ENCODE measurements at regions not wholly inside any gene's neighbourhood (a gene's known extent, or its start where the extent isn't known, plus 50 kb on each side); places are given as distances from the start of the nearest gene placed in this dataset.

DNA sequence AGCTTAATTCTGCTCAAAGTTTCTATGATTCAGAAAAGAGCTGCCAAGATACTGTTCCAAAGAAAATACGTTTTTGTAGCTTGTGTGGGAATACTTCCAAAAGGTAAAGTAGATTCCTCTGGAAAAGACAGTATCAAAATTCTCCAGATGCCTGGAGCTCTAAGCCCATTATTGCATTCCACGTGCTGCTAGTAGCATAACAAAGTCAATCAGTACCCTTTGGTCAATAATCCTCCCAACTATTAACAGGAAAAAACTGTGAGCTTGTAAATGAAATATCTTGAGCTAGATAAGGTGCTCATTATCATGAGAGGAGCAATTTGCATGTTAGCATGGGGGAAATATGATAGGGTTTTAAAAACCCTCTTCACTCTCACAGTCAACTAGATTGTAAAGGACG lies 229.5 kb upstream of the TYRP1 start:
- H3K27ac Mint-ChIP-seq (ENCODE audit: unreplicated experiment) = no peak overlapping the region
- no peaks in the 10 kb centered on the region for H3K36me3 Mint-ChIP-seq (ENCODE audit: unreplicated experiment)
- peaks cover 7% of the 10 kb centered on the region for H3K27me3 Mint-ChIP-seq (ENCODE audit: unreplicated experiment)
- no peak for DNase-seq (ENCODE audit: extremely low spot score, unreplicated experiment)
- H3K4me1 Mint-ChIP-seq (ENCODE audit: unreplicated experiment) = no peaks in the 10 kb centered on the region
- TF ChIP-seq, protein P1, sequence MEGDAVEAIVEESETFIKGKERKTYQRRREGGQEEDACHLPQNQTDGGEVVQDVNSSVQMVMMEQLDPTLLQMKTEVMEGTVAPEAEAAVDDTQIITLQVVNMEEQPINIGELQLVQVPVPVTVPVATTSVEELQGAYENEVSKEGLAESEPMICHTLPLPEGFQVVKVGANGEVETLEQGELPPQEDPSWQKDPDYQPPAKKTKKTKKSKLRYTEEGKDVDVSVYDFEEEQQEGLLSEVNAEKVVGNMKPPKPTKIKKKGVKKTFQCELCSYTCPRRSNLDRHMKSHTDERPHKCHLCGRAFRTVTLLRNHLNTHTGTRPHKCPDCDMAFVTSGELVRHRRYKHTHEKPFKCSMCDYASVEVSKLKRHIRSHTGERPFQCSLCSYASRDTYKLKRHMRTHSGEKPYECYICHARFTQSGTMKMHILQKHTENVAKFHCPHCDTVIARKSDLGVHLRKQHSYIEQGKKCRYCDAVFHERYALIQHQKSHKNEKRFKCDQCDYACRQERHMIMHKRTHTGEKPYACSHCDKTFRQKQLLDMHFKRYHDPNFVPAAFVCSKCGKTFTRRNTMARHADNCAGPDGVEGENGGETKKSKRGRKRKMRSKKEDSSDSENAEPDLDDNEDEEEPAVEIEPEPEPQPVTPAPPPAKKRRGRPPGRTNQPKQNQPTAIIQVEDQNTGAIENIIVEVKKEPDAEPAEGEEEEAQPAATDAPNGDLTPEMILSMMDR (IDR thresholded peaks at IDR 0.05) = no peak
- no peaks in the 10 kb centered on the region for H3K9me3 Mint-ChIP-seq (ENCODE audit: unreplicated experiment)
- H3K4me3 Mint-ChIP-seq (ENCODE audit: unreplicated experiment) = no peak overlapping the region

- DNase-seq (ENCODE audit: extremely low spot score, unreplicated experiment) = no peak
- no peak overlapping the region for H3K4me3 Mint-ChIP-seq (ENCODE audit: unreplicated experiment)
- TF ChIP-seq, protein P1 (IDR thresholded peaks at IDR 0.05) = no peak
- no peaks in the 10 kb centered on the region for H3K4me1 Mint-ChIP-seq (ENCODE audit: unreplicated experiment)
- no peaks in the 10 kb centered on the region for H3K36me3 Mint-ChIP-seq (ENCODE audit: unreplicated experiment)
- no peak overlapping the region for H3K27ac Mint-ChIP-seq (ENCODE audit: unreplicated experiment)
- no peaks in the 10 kb centered on the region for H3K9me3 Mint-ChIP-seq (ENCODE audit: unreplicated experiment)
- H3K27me3 Mint-ChIP-seq (ENCODE audit: unreplicated experiment) = peaks cover 7% of the 10 kb centered on the region
These were observed 228.8 kb upstream of the TYRP1 start for GRCh38 chr9:12464400-12464799.

DNA sequence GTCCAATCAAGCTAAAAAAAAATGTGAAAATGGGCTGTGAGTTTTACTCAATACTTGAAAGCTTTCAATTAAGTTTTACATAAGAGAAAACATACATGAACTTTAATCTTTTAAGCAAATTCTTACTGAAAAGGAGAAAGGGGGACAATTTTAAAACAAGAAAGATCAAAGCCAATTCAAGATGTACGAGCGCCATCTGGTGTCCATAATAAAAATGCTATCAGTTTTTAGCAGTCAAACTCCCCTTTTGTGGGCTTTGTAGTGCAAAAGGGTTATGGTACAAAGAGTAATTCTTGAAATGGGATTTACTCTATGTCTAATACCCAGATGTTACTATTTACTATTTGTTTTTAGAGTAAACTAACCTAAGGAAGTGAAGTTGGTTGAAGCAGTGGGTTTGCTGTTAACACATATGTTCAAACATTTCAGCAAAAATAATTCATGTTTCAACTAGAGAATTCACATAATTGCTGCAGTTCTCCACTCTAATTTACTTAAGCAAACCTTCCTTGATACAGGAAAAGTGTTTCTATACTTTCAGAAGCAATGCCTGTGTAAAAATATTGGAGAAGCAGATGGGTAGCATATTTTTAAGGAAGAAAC lies 228.2 kb upstream of the TYRP1 start:
- Mint-ChIP-seq H3K27me3 (ENCODE audit: unreplicated experiment) (peaks cover 7% of the 10 kb centered on the region), H3K9me3 (ENCODE audit: unreplicated experiment) (no peaks in the 10 kb centered on the region), H3K4me1 (ENCODE audit: unreplicated experiment) (no peaks in the 10 kb centered on the region), H3K4me3 (ENCODE audit: unreplicated experiment) (no peak overlapping the region), H3K27ac (ENCODE audit: unreplicated experiment) (no peak overlapping the region), H3K36me3 (ENCODE audit: unreplicated experiment) (no peaks in the 10 kb centered on the region)
- DNase-seq (ENCODE audit: extremely low spot score, unreplicated experiment) = no peak
- TF ChIP-seq, protein P1 (IDR thresholded peaks at IDR 0.05) = peak; percentile 76

GRCh38 chr9:12469084-12469483 lies 224.1 kb upstream of the TYRP1 start:
- Mint-ChIP-seq H3K36me3 (ENCODE audit: unreplicated experiment) (no peaks in the 10 kb centered on the region), H3K4me1 (ENCODE audit: unreplicated experiment) (no peaks in the 10 kb centered on the region), H3K27me3 (ENCODE audit: unreplicated experiment) (peaks cover 5% of the 10 kb centered on the region), H3K9me3 (ENCODE audit: unreplicated experiment) (no peaks in the 10 kb centered on the region), H3K27ac (ENCODE audit: unreplicated experiment) (no peak overlapping the region), H3K4me3 (ENCODE audit: unreplicated experiment) (no peak overlapping the region)
- no peak for DNase-seq (ENCODE audit: extremely low spot score, unreplicated experiment)
- TF ChIP-seq, protein P1 (IDR thresholded peaks at IDR 0.05) = no peak

- Mint-ChIP-seq H3K4me3 (ENCODE audit: unreplicated experiment) (no peak overlapping the region), H3K9me3 (ENCODE audit: unreplicated experiment) (no peaks in the 10 kb centered on the region)
These were observed 198.8 kb upstream of the TYRP1 start for GRCh38 chr9:12494411-12494810.

More at GRCh38 chr9:12494411-12494810, 198.8 kb upstream of the TYRP1 start:
- H3K36me3 Mint-ChIP-seq (ENCODE audit: unreplicated experiment) = no peaks in the 10 kb centered on the region
- TF ChIP-seq, protein P1 (IDR thresholded peaks at IDR 0.05) = no peak
- peaks cover 6% of the 10 kb centered on the region for H3K27me3 Mint-ChIP-seq (ENCODE audit: unreplicated experiment)
- H3K4me1 Mint-ChIP-seq (ENCODE audit: unreplicated experiment) = no peaks in the 10 kb centered on the region
- no peak for DNase-seq (ENCODE audit: extremely low spot score, unreplicated experiment)
- no peak overlapping the region for H3K27ac Mint-ChIP-seq (ENCODE audit: unreplicated experiment)

Measured in osteocyte (in vitro differentiated cells).